Keratinocyte (primary cell): ENCODE measurements at regions not wholly inside any gene's neighbourhood (a gene's known extent, or its start where the extent isn't known, plus 50 kb on each side); places are given as distances from the start of the nearest gene placed in this dataset.

ENCODE experiments used
- EZH2 ChIP-seq: IDR thresholded peaks from one replicate; pipeline ENCODE4 v1.6.1; 2012; ENCODE audit warnings: inconsistent platforms, mild to moderate bottlenecking, low read length, moderate library complexity
- TF ChIP-seq, protein P1 (sequence below), 3 experiments: IDR thresholded peaks in 1 of 3; conservative IDR thresholded peaks in 1 of 3; optimal IDR thresholded peaks in 1 of 3; 2 replicates in 2 of 3; 3 replicates in 1 of 3; pipeline versions ENCODE3 to v1.5.1; 2011; ENCODE audit warnings: low read length in 3 of 3, mild to moderate bottlenecking in 3 of 3, moderate library complexity in 2 of 3, control low read depth in 1 of 3, inconsistent platforms in 1 of 3; ENCODE audit not compliant: insufficient read depth in 2 of 3; ENCODE audit errors: extremely low read depth in 1 of 3

DNA sequence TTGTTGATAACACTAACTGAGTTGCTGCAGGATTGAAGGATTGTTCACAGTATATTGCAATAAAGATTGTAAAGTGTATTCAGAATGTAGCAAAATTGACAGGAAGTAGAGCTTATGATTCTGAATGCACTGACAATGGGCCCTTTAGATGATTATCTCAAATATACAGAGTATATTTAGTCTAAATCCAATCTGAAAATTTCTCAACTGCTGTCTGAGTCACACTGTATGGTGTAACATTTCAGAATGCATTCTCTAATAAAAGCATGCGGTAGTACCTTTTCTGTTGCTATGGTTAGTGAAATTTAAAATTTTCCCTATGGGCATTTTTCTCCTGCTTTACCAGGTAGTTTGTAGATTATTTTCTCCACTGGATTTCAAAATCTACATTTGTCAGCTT is 365.2 kb downstream of the PCDH17 start:
- TF ChIP-seq EZH2, result no peak
- TF ChIP-seq, protein P1, sequence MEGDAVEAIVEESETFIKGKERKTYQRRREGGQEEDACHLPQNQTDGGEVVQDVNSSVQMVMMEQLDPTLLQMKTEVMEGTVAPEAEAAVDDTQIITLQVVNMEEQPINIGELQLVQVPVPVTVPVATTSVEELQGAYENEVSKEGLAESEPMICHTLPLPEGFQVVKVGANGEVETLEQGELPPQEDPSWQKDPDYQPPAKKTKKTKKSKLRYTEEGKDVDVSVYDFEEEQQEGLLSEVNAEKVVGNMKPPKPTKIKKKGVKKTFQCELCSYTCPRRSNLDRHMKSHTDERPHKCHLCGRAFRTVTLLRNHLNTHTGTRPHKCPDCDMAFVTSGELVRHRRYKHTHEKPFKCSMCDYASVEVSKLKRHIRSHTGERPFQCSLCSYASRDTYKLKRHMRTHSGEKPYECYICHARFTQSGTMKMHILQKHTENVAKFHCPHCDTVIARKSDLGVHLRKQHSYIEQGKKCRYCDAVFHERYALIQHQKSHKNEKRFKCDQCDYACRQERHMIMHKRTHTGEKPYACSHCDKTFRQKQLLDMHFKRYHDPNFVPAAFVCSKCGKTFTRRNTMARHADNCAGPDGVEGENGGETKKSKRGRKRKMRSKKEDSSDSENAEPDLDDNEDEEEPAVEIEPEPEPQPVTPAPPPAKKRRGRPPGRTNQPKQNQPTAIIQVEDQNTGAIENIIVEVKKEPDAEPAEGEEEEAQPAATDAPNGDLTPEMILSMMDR (optimal IDR thresholded peaks at IDR 0.05 in 1 of 3, IDR thresholded peaks at IDR 0.05 in 1 of 3, conservative IDR thresholded peaks at IDR 0.05 in 1 of 3; ENCODE audit: extremely low read depth in 1 of 3, insufficient read depth in 2 of 3, low read length in 3 of 3), result no peak
